22Rv1 (cell line): ENCODE measurements at regions not wholly inside any gene's neighbourhood (a gene's known extent, or its start where the extent isn't known, plus 50 kb on each side); places are given as distances from the start of the nearest gene placed in this dataset.

ENCODE experiments used
- ZFX ChIP-seq: fragments of 450-650 bp; IDR thresholded peaks from 2 replicates; pipeline ENCODE4 v1.6.1; 2017; ENCODE audit warnings: antibody characterized with exemption, borderline replicate concordance
- TF ChIP-seq, protein P1 (sequence below): fragments of 450-650 bp; IDR thresholded peaks from 2 replicates; pipeline ENCODE4 v1.5.1; 2017; ENCODE audit warnings: mild to moderate bottlenecking

DNA sequence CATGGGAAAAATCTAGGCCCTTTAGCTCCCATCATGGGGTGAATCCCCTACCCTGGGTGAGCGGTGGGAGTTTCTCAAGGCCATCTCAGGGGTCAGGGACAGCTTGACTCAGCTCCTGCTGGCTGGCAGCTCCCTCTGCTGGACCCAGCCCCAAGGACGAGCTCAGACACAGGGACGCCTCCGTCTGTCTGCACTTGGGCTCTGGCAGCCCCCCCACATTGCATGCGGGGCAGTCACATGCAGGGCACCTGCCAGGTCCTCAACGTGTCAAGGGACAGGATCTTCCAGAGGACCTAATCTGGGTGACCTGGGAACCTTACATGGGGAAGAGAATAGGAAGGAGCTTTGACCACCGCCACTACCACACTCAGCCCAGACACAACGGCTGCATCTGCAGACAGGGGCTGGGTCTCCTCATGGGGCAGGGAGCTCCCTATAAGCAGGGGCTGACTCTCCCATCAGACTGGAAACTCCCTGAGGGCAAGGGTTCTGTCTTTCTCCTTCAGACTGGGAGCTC lies 173.4 kb downstream of the MRPL14 start:
- TF ChIP-seq, protein P1, sequence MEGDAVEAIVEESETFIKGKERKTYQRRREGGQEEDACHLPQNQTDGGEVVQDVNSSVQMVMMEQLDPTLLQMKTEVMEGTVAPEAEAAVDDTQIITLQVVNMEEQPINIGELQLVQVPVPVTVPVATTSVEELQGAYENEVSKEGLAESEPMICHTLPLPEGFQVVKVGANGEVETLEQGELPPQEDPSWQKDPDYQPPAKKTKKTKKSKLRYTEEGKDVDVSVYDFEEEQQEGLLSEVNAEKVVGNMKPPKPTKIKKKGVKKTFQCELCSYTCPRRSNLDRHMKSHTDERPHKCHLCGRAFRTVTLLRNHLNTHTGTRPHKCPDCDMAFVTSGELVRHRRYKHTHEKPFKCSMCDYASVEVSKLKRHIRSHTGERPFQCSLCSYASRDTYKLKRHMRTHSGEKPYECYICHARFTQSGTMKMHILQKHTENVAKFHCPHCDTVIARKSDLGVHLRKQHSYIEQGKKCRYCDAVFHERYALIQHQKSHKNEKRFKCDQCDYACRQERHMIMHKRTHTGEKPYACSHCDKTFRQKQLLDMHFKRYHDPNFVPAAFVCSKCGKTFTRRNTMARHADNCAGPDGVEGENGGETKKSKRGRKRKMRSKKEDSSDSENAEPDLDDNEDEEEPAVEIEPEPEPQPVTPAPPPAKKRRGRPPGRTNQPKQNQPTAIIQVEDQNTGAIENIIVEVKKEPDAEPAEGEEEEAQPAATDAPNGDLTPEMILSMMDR, result no peak
- TF ChIP-seq ZFX, result no peak
